Left lung (tissue), 4 donors: ENCODE measurements at regions not wholly inside any gene's neighbourhood (a gene's known extent, or its start where the extent isn't known, plus 50 kb on each side); places are given as distances from the start of the nearest gene placed in this dataset.

ENCODE experiments used
- ATAC-seq: fragments of 200-7000 bp; cut with Tn5 transposase; one replicate; pipeline ENCODE4 v1.9.1; 2020; ENCODE audit warnings: moderate library complexity
- DNase-seq, 4 donors: peaks; one replicate each; pipeline ENCODE4 v3.0.0-alpha.2; 2013 to 2020
- H3K27ac ChIP-seq, 2 donors: fragments of 200-600 bp; sonication (generic) in 1 of 2; one replicate each; pipeline versions ENCODE4 v1.5.0 to v1.8.0; 2020 to 2021
- H3K27me3 ChIP-seq, 2 donors: fragments of 200-600 bp; sonication (generic) in 1 of 2; one replicate each; pipeline versions ENCODE4 v1.5.0 to v1.8.0; 2020 to 2021
- H3K36me3 ChIP-seq, 2 donors: fragments of 200-600 bp; sonication (generic) in 1 of 2; one replicate each; pipeline versions ENCODE4 v1.5.0 to v1.8.0; 2020 to 2021
- H3K4me1 ChIP-seq, 2 donors: fragments of 200-600 bp; one replicate each; pipeline ENCODE4 v1.8.0; 2021
- H3K4me3 ChIP-seq, 2 donors: fragments of 200-600 bp; sonication (generic) in 1 of 2; one replicate each; pipeline versions ENCODE4 v1.5.0 to v1.8.0; 2020 to 2021; ENCODE audit warnings: mild to moderate bottlenecking in 1 of 2
- H3K9me3 ChIP-seq, 2 donors: fragments of 200-600 bp; sonication (generic) in 1 of 2; one replicate each; pipeline versions ENCODE4 v1.5.0 to v1.8.0; 2020 to 2021
- intact Hi-C, 2 donors: fragments of 100-400 bp; cut with DNase I; formaldehyde crosslinking; loops; one replicate each; pipeline versions ENCODE4 v1.11.2 to v1.14.2; 2022
- TF ChIP-seq, protein P1 (sequence below), 2 donors: fragments of 200-600 bp; sonication (generic) in 1 of 2; IDR thresholded peaks; one replicate each; pipeline versions ENCODE4 v1.5.0 to v1.8.0; 2021; ENCODE audit warnings: antibody characterized with exemption in 2 of 2
- donor health status: DM: no; HTN: yes; CAD: no.
- donor health status: DM: no; HTN: no; CAD: no.

DNA sequence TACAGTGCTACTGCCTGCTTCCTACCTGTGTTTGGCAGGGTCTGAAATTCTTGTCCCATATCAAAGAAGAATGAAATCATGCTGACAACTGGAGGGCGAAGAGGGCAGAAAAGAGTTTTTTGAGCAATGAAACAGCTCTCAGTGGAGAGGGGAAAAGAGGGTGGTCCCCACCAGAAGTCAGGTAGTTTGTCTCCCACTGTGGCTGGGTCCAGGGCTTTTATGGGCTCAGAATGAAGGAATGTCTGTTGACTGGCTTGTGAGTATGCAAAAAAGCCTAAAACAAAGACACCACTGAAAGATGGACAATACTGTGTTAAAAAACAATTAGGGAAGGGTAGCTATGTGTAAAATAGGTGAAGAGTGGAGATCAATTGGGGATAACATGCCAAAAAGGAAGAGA lies 115.0 kb downstream of the ADAM29 start:
- TF ChIP-seq, protein P1, sequence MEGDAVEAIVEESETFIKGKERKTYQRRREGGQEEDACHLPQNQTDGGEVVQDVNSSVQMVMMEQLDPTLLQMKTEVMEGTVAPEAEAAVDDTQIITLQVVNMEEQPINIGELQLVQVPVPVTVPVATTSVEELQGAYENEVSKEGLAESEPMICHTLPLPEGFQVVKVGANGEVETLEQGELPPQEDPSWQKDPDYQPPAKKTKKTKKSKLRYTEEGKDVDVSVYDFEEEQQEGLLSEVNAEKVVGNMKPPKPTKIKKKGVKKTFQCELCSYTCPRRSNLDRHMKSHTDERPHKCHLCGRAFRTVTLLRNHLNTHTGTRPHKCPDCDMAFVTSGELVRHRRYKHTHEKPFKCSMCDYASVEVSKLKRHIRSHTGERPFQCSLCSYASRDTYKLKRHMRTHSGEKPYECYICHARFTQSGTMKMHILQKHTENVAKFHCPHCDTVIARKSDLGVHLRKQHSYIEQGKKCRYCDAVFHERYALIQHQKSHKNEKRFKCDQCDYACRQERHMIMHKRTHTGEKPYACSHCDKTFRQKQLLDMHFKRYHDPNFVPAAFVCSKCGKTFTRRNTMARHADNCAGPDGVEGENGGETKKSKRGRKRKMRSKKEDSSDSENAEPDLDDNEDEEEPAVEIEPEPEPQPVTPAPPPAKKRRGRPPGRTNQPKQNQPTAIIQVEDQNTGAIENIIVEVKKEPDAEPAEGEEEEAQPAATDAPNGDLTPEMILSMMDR (IDR thresholded peaks at IDR 0.05), result no peak
- no peak overlapping the region for H3K27ac ChIP-seq
- H3K27me3 ChIP-seq, result no peaks in the 10 kb centered on the region
- DNase-seq (no peak), ATAC-seq (no peak)
- no peak overlapping the region for H3K4me3 ChIP-seq
- H3K9me3 ChIP-seq, result peaks cover 0 to 28% of the 10 kb centered on the region in 2 donors
- no peaks in the 10 kb centered on the region for H3K36me3 ChIP-seq
- H3K4me1 ChIP-seq, result no peaks in the 10 kb centered on the region
- intact Hi-C loops, result no loop called here

DNA sequence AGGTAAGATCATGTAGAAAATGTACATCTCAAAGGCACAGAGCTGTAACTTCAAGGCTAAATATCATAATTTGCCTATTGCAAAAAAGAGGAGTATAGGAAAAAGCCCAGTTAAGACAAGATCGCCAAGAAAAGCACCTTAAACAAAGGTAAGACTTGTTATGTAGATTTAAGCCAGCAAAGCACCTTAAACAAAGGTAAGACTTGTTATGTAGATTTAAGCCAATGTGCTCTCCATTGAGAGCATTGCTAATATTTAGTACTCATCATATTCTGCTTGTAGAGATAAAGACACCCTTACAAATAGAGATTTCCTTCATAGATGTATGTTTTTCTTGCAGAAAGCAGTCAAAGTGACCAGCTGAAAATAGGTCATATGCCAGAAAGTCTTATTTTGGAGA lies 115.8 kb downstream of the ADAM29 start:
- intact Hi-C loops, result no loop called here
- no peak overlapping the region for H3K27ac ChIP-seq
- DNase-seq, result no peak
- H3K9me3 ChIP-seq, result peaks cover 0 to 25% of the 10 kb centered on the region in 2 donors
- TF ChIP-seq, protein P1 (IDR thresholded peaks at IDR 0.05), result no peak
- ATAC-seq, result no peak
- H3K36me3 ChIP-seq, result no peaks in the 10 kb centered on the region
- H3K4me3 ChIP-seq, result no peak overlapping the region
- H3K27me3 ChIP-seq, result no peaks in the 10 kb centered on the region
- H3K4me1 ChIP-seq, result no peaks in the 10 kb centered on the region

DNA sequence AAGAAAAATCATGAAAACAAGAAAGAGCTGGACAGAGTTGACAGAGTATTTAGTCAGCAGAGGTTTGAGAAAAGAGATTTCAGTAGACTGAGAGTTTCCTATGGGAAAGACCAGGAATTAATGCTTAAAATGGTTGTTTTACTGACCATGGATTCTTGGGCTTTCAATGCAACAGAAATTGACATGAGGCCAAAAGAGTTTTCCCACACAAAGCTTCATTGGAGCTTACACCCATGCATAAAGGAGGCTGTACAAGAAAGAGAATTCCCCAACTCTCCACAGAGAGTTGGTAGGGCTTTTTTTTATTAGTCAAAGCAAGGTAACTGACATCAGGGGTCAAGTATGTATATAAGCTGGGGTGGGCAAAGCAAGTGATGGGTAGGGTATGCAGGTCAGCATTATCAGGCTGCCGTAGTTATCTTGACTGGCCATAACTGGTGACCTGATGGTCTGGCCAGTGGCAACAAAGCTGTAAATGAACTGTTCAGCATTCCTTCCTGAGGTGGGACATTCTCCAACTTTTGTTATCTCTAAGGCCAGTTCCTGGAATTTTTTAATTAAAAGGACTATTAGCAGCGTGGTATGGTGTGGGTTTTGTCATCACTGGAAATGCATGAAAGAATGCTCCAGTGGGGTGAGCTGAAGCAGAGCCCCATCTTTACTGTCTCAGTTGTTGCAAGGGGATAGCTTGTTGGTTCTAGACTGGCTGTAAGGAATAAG lies 117.0 kb downstream of the ADAM29 start:
- TF ChIP-seq, protein P1 (IDR thresholded peaks at IDR 0.05), result no peak
- no peak overlapping the region for H3K27ac ChIP-seq
- intact Hi-C loops, result no loop called here
- H3K36me3 ChIP-seq, result no peaks in the 10 kb centered on the region
- peaks cover 0 to 19% of the 10 kb centered on the region in 2 donors for H3K9me3 ChIP-seq
- no peak for ATAC-seq
- H3K4me1 ChIP-seq, result no peaks in the 10 kb centered on the region
- H3K4me3 ChIP-seq, result no peak overlapping the region
- no peaks in the 10 kb centered on the region for H3K27me3 ChIP-seq
- no peak for DNase-seq

DNA sequence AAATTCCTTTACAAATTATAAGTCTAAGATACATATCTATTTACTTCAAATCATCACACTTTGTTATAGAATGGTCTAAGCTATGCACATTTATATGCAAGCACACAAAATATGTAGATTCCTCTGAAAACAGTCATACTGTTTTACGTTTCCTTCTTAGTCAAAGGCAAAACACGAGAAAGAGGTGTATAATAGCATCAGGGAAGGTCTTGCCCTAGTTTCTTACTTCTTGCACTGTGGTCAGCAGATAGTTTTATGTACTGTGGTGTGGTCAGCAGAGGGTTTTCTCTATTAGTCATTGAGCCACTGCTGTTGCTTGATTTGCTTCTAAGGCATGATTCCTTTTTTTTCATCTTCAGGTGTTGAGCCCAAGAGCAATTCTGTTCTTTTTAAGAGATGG lies 117.7 kb downstream of the ADAM29 start:
- TF ChIP-seq, protein P1 (IDR thresholded peaks at IDR 0.05), result no peak
- Histone ChIP-seq H3K27me3 (no peaks in the 10 kb centered on the region), H3K36me3 (no peaks in the 10 kb centered on the region), H3K4me1 (no peaks in the 10 kb centered on the region), H3K27ac (no peak overlapping the region), H3K9me3 (peaks cover 0 to 19% of the 10 kb centered on the region in 2 donors), H3K4me3 (no peak overlapping the region)
- DNase-seq, result no peak
- no peak for ATAC-seq
- intact Hi-C loops, result no loop called here

DNA sequence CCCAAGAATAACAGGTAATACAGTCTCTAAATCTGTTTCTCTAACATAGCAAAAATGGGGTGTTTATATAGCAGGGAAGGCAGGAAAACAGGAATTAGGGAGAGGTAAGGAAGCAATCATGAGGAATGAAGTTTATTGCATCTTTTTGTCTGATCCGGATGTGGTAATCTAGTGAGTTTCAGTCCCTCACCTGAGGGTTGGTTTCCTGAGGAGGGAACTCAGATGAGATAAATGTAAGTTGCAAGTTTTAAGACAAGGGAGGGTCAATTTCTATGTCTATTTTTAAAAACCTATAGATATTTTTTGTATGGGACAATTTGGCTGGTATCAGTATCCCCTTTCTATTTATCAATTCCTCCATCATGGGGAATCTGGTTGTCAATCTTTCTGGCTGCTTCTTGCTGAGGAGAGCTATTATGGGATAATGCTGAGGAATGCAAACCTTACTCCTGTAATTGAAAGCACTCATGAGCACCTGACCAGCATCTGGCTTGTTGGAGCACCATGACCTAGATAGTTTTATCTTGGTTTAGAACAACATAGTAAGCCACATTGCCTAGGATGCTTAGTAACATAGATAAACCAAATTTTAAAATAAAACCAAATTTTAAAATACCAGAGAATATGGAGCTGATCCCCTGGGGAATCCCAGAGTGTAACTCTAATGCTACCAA lies 130.1 kb downstream of the ADAM29 start:
- TF ChIP-seq, protein P1 (IDR thresholded peaks at IDR 0.05), result no peak
- Histone ChIP-seq H3K27ac (no peak overlapping the region), H3K9me3 (peaks cover 0 to 7% of the 10 kb centered on the region in 2 donors), H3K36me3 (no peaks in the 10 kb centered on the region), H3K27me3 (no peaks in the 10 kb centered on the region), H3K4me3 (no peak overlapping the region), H3K4me1 (no peaks in the 10 kb centered on the region)
- no peak for ATAC-seq
- intact Hi-C loops, result no loop called here
- DNase-seq, result no peak
